Uterus (tissue), 2 donors: ENCODE measurements at regions not wholly inside any gene's neighbourhood (a gene's known extent, or its start where the extent isn't known, plus 50 kb on each side); places are given as distances from the start of the nearest gene placed in this dataset.

Experiments used
- CTCF ChIP-seq, 4 experiments: fragments of 200-600 bp in 2 of 4; fragments of 450-650 bp in 2 of 4; sonication (generic) in 2 of 4; IDR thresholded peaks; one replicate each; pipeline ENCODE4 v1.5.1; 2016 to 2019; ENCODE audit warnings: antibody characterized with exemption in 4 of 4, mild to moderate bottlenecking in 2 of 4, moderate library complexity in 1 of 4
- POLR2A ChIP-seq, 2 donors: fragments of 450-650 bp; IDR thresholded peaks; one replicate each; pipeline ENCODE4 v1.6.1; 2016; ENCODE audit warnings: antibody characterized with exemption in 2 of 2, mild to moderate bottlenecking in 1 of 2, moderate library complexity in 1 of 2

- TF ChIP-seq CTCF (IDR thresholded peaks at IDR 0.05) (no peak), POLR2A (IDR thresholded peaks at IDR 0.05) (no peak)
These were observed 518.0 kb downstream of the REEP3 start for GRCh38 chr10:64039198-64039597.
